GM19351 (cell line): ENCODE measurements at regions not wholly inside any gene's neighbourhood (a gene's known extent, or its start where the extent isn't known, plus 50 kb on each side); places are given as distances from the start of the nearest gene placed in this dataset.

Source experiments
- ATAC-seq: cut with Tn5 transposase; IDR thresholded peaks from one replicate; pipeline ENCODE4 v1.9.1; 2021; ENCODE audit warnings: mild to moderate bottlenecking, moderate library complexity; ENCODE audit not compliant: unreplicated experiment

GRCh38 chr3:118067439-118067838 is 967.2 kb downstream of the IGSF11 start:
- ATAC-seq, result no peak

GRCh38 chr3:118075873-118076272 is 958.8 kb downstream of the IGSF11 start:
- ATAC-seq, result no peak

GRCh38 chr3:118077332-118077731 is 957.3 kb downstream of the IGSF11 start:
- no peak for ATAC-seq

- no peak for ATAC-seq
These were observed 953.8 kb downstream of the IGSF11 start for GRCh38 chr3:118080889-118081288.

GRCh38 chr3:118088696-118089095 is 946.0 kb downstream of the IGSF11 start:
- ATAC-seq, result no peak

GRCh38 chr3:118089563-118089962 is 945.1 kb downstream of the IGSF11 start:
- ATAC-seq, result no peak

GRCh38 chr3:118097226-118097625 is 937.4 kb downstream of the IGSF11 start:
- no peak for ATAC-seq

GRCh38 chr3:118097660-118098059 is 937.0 kb downstream of the IGSF11 start:
- no peak for ATAC-seq

GRCh38 chr3:118098827-118099226 is 935.8 kb downstream of the IGSF11 start:
- ATAC-seq, result no peak

- no peak for ATAC-seq
These were observed 932.8 kb downstream of the IGSF11 start for GRCh38 chr3:118101891-118102290.

GRCh38 chr3:118102737-118103136 is 931.9 kb downstream of the IGSF11 start:
- peak; percentile 69 for ATAC-seq

GRCh38 chr3:118108201-118108600 is 926.4 kb downstream of the IGSF11 start:
- no peak for ATAC-seq

GRCh38 chr3:118108769-118109168 is 925.9 kb downstream of the IGSF11 start:
- ATAC-seq, result no peak

- no peak for ATAC-seq
These were observed 924.4 kb downstream of the IGSF11 start for GRCh38 chr3:118110211-118110610.

GRCh38 chr3:118116991-118117390 is 917.7 kb downstream of the IGSF11 start:
- ATAC-seq, result no peak

- ATAC-seq, result no peak
These were observed 907.9 kb downstream of the IGSF11 start for GRCh38 chr3:118126751-118127150.

- no peak for ATAC-seq
These were observed 906.7 kb downstream of the IGSF11 start for GRCh38 chr3:118127992-118128391.

GRCh38 chr3:118128886-118129285 is 905.8 kb downstream of the IGSF11 start:
- no peak for ATAC-seq

- no peak for ATAC-seq
These were observed 896.9 kb downstream of the IGSF11 start for GRCh38 chr3:118137778-118138177.

- ATAC-seq, result no peak
These were observed 889.7 kb downstream of the IGSF11 start for GRCh38 chr3:118144919-118145318.

- ATAC-seq, result no peak
These were observed 887.8 kb downstream of the IGSF11 start for GRCh38 chr3:118146658-118147375.

GRCh38 chr3:118151164-118151563 is 883.5 kb downstream of the IGSF11 start:
- no peak for ATAC-seq
